GM12873 (cell line): ENCODE measurements at regions not wholly inside any gene's neighbourhood (a gene's known extent, or its start where the extent isn't known, plus 50 kb on each side); places are given as distances from the start of the nearest gene placed in this dataset.

Experiments
- CTCF ChIP-seq: IDR thresholded peaks from 2 replicates; pipeline ENCODE4 v1.5.1; 2012; ENCODE audit warnings: low read depth, mild to moderate bottlenecking, moderate library complexity, low read length, control low read depth; ENCODE audit not compliant: insufficient read depth; ENCODE audit errors: missing control alignments

- TF ChIP-seq CTCF: no peak
Observed at GRCh38 chr16:51057969-51058337, 93.1 kb downstream of the SALL1 start.

- no peak for TF ChIP-seq CTCF
Observed at GRCh38 chr16:51057102-51057793, 93.8 kb downstream of the SALL1 start.

GRCh38 chr16:51056331-51056730, 94.7 kb downstream of the SALL1 start:
- TF ChIP-seq CTCF: no peak

GRCh38 chr16:51055434-51055833, 95.6 kb downstream of the SALL1 start:
- TF ChIP-seq CTCF: no peak

GRCh38 chr16:51053775-51054174, 97.3 kb downstream of the SALL1 start:
- TF ChIP-seq CTCF: no peak

GRCh38 chr16:51051671-51052070, 99.4 kb downstream of the SALL1 start:
- TF ChIP-seq CTCF: no peak

GRCh38 chr16:51050377-51050706, 100.7 kb downstream of the SALL1 start:
- TF ChIP-seq CTCF: no peak
